HG03469 (cell line): ENCODE measurements at regions not wholly inside any gene's neighbourhood (a gene's known extent, or its start where the extent isn't known, plus 50 kb on each side); places are given as distances from the start of the nearest gene placed in this dataset.
A peak's percentile ranks its signal among the peaks of the same experiment; 100 is the strongest.

Source experiments
- ATAC-seq: cut with Tn5 transposase; IDR thresholded peaks from one replicate; pipeline ENCODE4 v1.9.1; 2021; ENCODE audit warnings: mild to moderate bottlenecking, moderate library complexity, moderate number of reproducible peaks; ENCODE audit not compliant: unreplicated experiment

DNA sequence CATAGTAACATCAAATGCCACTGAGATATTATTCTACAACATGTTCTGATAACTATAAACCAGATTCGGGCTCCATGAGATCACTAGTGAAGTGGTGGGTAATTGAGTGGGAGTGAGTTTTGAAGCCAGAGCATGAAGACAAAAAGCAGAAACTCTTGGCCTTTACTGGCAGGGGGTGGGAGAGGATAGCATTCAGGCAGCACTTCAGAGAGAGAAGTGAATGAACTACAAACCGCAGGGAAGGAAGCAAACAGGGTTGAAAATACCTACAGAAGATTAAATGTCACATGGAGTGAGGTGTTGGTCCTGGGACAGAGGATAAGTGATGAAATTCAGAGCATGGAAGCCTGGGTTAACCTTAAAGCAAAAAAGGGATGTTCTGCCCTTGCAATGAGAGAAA is 250.0 kb downstream of the EPM2A start:
- ATAC-seq: no peak

GRCh38 chr6:145486306-145486705 is 249.0 kb downstream of the EPM2A start:
- ATAC-seq: no peak

- no peak for ATAC-seq
Measured at GRCh38 chr6:145489583-145489982, 245.7 kb downstream of the EPM2A start.

DNA sequence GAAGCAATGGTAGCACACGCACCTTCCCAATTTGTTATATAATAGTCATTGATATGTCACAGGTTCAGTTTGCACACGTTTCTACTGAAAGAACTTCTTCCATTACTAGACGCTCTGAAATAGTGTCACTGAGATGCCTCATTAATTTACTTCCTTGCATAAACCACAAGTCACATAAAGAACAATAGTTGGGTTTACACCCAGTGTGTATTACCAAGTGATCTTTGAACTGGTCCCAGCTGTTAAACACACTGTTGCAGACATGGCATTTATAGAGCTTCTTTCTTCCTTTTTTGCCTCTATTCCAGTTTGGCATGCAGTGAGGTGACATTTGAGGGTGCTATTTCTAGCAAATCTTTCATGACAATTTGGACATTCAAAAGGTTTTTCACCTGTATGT is 245.3 kb downstream of the EPM2A start:
- no peak for ATAC-seq

DNA sequence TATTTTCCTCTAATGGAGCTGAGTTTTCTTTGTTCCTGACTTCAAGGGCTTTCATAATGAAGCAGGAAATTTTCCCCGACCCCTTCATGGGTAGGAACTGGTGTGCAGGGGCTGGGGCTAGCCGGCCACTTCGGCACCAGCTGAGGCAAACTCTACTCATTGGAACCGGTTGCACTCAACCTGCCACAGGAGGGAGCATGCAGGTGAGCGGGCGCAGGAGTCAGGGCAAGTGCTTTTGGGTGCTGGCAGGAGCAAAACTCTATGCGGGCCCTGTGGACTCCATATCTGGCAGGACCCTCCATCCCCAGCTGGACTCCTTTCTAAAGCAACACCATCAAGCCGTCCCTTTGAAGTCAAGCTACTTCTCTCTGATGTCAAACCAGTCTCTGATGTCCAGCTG is 244.2 kb downstream of the EPM2A start:
- no peak for ATAC-seq

DNA sequence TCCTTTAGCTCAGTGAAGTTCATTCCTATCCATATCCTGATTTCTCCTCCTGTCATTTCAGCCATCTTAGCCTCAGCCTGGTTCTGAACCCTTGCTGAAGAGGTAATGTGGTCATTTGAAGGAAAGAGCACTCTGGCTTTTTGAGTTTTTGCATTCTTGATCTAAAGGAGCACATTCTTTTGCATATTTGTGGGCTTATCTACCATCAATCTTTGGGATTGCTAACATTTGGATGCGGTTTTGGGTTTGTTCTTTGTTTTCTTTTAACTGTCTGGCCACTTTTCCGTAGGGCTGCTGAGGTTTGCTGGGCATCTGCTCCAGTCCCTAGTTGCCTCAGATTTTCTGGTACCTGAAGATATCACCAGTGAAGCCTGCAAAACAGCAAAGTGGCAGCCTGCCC is 238.3 kb downstream of the EPM2A start:
- no peak for ATAC-seq

- ATAC-seq: peak; percentile 77
Measured at GRCh38 chr6:145498425-145498824, 236.9 kb downstream of the EPM2A start.

GRCh38 chr6:145502416-145502815 is 232.9 kb downstream of the EPM2A start:
- no peak for ATAC-seq

DNA sequence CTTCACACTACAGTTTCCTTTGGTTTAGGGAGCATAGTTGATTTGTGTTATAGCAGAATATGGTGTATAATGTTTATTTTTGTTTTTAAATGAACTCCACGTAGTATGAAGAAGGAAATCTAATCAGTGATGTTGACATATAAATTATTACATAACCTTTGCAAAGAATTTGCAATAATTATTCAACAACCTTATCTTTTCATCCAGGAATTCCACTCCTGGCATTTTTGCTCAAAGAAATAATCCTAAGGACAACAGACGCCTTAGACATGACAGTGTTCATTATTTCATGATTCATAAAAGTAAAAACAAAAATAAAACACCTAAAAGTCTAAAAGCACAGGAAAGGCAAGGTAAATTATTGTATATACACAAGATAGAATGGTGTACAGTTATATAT is 229.2 kb downstream of the EPM2A start:
- ATAC-seq: no peak

DNA sequence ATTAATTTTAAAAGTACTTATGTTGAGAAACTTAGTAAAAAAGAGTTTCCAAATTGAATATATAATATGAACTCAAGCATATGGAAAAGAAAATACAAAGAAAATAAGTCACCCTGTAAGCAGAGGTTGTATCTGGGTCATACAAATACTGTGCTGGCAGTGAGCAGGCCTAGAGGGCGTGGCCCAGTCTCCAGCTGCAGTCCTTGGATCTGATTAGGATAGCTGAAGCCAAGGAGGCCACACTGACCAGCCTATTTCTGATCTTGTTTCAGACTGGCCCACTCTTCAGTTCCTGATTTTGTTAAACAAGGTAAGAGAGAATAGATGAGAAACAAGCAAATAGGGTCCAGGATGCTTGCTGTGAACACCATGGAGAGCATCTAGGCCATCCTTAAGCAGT is 228.8 kb downstream of the EPM2A start:
- no peak for ATAC-seq

DNA sequence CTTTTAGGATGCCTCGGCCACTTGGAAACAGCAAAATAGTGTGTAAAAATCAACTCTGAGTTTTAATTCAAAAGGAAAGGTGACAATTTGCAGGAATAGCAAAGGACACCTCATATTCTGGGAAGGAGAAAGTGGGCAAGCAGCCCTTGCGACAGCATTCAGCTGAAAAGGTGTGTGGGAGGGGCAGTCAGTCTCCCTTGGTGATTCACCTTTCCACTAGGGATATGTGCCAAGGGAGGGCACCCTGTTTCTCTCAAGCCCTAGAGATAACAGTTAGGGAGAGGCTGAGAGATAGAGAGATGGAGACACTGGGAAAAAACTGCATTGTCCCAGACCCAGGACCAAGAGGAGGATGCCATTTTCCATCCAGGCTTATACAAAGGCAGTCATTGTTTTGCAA is 228.1 kb downstream of the EPM2A start:
- no peak for ATAC-seq

DNA sequence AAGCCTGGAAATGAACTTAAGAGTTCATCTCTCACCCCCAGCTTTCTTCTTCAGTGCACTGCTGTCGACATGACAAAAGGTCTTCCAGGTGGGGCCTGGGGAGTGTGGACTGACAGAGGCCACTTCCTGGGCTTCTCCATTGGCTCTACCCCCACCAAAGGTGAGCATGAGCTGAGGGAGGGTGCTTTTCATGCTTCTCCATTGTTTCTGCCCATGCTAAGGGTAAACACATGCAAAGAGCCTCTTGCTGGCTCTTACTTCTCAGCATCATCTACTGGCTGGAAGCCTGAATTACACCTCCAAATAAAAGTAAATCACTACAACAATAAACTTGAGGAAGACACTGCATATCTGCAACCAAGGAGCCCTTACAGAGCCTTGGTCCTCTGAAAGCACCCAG is 227.2 kb downstream of the EPM2A start:
- ATAC-seq: no peak

DNA sequence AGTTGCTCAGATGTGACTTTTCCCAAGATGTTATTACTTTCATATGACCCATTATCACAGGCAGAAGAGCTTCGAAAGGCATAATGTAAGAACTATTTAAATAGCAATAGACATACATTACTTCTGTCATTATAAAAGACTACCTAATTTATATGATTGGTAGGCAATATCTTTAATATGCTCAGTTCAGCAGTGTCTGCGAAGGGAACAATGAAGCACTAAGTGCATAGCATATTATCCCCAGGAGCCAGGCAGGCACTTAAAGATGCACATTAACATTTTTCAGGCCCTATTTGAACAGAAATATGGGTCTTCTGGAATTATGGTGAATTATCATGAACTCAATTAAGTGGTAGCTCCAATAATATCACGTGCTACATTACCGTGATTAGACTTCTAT is 217.8 kb downstream of the EPM2A start:
- ATAC-seq: no peak

- no peak for ATAC-seq
Measured at GRCh38 chr6:145525038-145525437, 210.3 kb downstream of the EPM2A start.

GRCh38 chr6:145529582-145529981 is 205.7 kb downstream of the EPM2A start:
- ATAC-seq: no peak

- ATAC-seq: no peak
Measured at GRCh38 chr6:145530454-145530853, 204.9 kb downstream of the EPM2A start.

DNA sequence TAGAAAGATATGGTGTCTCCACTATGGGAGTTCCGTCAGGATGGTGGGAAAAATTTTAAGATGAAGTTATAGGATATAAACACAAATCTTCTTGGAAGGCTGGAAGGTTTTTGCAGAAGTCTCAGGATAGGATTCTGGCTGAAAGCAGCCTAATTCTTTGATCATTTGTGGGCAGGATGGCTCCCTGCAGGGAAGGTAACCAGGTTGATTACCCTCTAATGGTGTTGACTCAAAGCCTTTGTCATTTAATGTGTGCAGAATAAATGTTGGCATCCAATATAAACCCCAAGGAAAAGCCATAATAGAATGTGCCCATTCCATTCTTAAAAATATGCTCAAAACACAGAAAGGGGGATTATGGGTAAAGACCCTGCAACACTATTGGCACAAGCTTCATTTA is 204.3 kb downstream of the EPM2A start:
- no peak for ATAC-seq

DNA sequence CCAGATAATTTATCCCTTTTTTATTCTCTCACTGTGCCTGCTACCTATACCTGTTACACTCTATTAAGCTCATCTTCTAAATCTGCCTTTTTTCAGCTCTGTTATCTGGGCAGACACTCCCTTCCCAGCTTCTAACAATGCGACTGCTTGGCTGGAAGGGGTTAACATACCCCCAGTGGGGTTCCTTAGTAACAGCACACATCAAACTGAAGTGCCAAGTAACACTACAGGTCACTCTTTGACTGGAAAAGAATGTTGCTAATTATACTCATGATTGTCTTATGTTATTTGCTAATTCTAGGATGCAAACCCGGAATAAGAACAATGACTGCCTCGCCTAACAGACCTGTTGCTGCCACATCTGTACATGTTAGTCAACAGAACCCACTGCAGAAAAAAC is 203.5 kb downstream of the EPM2A start:
- no peak for ATAC-seq

DNA sequence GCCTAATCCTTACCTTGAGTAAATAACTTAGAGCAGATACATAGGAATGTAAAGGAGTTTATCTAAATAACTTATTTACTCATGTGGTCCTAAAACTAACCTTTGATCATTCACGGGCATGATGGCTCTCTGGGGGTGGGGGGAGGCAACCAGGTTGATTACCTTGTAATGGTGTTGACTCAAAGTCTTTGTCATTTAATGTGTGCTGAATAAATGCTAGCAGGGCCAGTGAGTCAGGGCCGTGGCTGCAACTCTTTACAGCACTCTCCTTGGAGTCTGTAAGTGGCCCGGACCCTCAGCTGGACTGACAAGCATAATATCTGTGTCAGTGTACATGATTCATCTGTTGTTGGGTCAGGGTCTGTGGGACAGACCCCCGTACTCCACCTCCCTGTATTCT is 203.0 kb downstream of the EPM2A start:
- ATAC-seq: no peak

- ATAC-seq: no peak
Measured at GRCh38 chr6:145534989-145535388, 200.3 kb downstream of the EPM2A start.

DNA sequence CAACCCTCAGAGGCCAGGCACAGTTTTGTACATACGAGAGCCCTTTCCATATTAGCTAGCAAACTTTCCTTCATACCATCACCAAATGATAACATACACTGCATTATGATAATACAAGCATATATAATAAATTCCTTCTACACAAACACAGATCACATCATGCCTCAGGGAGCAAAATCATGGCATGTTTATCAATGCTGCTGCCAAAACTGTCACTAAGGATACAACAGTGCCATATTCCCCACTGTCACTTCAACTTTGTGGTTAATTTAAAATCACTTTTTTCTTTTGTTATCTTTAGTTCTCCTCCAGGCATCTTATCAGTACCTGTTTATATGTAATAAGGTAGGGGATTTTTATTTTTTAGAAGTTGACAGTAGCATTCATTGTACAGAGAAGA is 196.3 kb downstream of the EPM2A start:
- no peak for ATAC-seq

GRCh38 chr6:145539831-145540230 is 195.5 kb downstream of the EPM2A start:
- ATAC-seq: no peak

DNA sequence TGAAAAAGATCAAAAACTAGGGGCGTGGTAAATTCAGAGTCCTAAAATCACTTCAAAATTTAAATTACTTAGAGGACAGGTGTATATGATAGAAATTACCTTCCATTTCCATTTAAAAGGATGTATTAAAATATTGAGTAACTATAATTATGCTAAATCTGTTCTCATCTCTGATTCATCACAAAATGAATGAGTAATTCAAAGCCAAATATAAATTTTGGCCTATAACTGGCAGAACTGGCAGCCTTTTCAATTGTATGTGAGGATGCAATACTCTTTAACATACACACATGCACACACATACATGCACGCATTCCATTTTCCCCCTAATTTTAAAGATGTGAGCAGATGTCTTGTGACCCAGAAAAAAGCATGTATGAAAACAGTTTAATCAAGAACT is 194.6 kb downstream of the EPM2A start:
- ATAC-seq: no peak

- ATAC-seq: no peak
Measured at GRCh38 chr6:145544041-145544440, 191.3 kb downstream of the EPM2A start.
